ENCODE measurements at regions not wholly inside any gene's neighbourhood (a gene's known extent, or its start where the extent isn't known, plus 50 kb on each side); places are given as distances from the start of the nearest gene placed in this dataset.
A peak's percentile ranks its signal among the peaks of the same experiment; 100 is the strongest.

GRCh38 chr11:45597097-45597496, 68.3 kb downstream of the CHST1 start:
- no peak for DNase-seq

DNA sequence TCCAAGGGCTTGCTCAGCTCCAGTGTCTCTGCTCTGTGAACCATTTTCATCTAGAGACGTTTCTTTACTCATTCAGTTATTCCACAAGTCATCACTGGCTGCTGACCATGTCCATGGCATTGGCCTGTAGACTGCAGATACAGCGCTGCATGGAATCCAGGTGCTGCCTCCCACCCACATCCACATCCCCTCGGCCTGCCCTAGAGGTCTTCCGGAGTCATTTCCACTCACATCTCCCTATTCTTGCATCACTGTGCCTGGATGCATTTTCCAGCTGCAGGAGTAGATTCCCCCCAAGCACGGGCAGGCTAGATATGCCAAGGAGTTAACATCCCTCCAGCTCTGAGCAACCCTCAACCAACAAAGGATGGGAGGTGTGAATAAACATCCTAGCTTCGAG, 68.9 kb downstream of the CHST1 start:
- no peak for DNase-seq

- peak; percentile 3 for DNase-seq
Measured at GRCh38 chr11:45593992-45594391, 71.4 kb downstream of the CHST1 start.

- DNase-seq, result no peak
Measured at GRCh38 chr11:45592636-45593035, 72.8 kb downstream of the CHST1 start.

- DNase-seq, result no peak
Measured at GRCh38 chr11:45590743-45591142, 74.7 kb downstream of the CHST1 start.

- DNase-seq, result no peak
Measured at GRCh38 chr11:45585205-45585604, 80.2 kb downstream of the CHST1 start.

DNA sequence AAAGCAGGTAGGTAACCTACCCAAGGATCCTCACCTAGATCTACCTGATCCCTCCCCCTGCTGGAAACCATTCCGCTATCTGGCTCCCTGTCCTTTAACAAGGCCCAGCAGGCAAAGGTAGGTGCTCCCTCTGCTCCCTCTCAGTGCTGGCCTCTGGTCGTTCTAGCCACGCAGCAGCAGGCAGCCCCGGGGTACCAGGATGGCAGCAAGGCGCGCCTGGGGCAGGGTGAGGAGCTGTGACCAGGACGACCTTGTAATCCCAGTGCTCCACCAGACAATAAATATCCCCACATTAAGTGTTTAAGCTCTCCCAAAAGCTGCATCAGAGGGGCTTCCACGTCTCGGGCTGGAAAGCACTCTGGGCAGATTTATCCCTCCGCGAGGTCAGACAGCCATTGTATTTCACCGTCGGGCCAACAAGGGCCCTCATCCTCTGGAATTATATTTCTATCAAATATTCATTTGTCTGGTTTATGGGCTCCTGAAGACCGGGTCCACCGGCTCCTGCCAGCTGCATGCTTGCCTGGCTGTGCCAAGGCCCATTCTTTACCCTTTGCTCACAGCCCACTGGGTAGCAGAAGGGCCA, 81.3 kb downstream of the CHST1 start:
- DNase-seq, result no peak

DNA sequence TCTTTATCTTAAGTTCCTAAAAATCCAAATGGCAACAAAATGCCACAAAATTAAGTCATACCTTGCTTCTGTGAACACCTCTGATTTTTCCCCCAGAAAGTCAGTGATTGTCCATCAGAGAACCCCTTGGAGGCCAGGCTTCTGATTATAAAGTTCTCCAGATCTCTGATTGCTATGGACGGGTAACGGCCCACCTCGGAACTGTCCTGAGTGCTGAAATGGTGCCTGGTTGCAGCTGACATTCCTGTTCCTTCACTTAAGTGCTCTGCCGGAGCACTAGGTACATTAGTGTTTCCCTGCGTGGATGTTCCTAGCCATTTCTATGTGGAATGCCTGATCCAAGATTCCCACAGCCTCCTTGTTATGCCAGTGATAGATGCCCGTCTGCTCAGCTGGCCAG, 85.0 kb downstream of the CHST1 start:
- peak; percentile 49 for DNase-seq

GRCh38 chr11:45578316-45578715, 87.1 kb downstream of the CHST1 start:
- no peak for DNase-seq

DNA sequence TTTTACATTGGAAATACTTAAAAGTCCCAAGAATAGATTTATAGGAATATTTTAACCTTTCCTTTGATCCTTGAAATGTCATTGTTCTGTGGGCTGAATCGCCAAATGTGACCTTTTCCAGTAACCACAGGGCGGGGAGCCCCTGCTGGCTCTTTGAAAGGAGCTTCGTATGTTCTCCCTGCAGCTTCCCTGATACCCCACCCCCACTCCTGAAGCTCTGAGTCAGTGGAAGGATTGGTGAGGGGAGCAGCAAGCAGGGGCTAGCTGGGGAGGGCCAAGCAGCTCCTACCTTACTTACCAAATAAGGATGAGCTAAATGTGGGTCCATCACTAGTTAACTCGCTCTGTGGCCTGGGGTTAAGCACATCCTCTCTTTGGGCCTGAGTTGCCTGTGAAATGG, 87.7 kb downstream of the CHST1 start:
- no peak for DNase-seq

DNA sequence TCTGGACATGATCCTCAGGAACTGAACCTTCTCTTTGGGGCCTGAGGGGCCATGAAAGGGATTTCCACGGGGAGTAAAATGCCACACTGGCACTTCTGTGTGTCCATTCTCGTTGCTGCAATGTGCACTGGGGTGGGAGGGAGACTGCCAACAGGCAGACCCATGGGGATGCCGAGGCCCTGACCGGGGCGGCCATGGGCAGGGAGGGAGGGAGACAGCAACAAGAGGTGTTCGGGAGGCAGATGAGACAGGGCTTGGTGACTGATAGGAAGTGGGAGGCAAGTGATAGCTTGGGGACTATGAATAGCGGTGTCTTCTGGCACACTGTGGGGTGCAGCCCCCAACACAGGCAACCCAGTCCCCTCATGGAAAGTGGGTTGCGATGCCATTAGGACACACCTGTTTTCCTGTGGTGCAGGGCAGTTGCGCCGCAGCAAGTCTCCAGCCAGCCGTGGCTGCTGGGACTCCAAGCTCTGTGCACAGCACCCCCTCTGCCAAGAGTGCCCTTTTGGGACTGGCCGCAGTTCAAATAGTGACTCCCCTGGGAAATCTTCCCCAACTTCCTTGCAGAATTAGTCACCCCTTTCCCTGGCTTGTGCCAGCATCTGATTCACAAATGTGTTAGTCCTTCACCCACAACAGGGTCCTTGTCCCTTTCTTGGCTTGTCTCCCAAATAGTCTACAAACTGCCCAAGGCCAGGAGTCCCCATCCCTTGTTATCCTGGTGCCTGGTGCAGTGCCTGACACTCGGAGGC, 88.8 kb downstream of the CHST1 start:
- no peak for DNase-seq

GRCh38 chr11:45573728-45574127, 91.7 kb downstream of the CHST1 start:
- DNase-seq, result no peak

DNA sequence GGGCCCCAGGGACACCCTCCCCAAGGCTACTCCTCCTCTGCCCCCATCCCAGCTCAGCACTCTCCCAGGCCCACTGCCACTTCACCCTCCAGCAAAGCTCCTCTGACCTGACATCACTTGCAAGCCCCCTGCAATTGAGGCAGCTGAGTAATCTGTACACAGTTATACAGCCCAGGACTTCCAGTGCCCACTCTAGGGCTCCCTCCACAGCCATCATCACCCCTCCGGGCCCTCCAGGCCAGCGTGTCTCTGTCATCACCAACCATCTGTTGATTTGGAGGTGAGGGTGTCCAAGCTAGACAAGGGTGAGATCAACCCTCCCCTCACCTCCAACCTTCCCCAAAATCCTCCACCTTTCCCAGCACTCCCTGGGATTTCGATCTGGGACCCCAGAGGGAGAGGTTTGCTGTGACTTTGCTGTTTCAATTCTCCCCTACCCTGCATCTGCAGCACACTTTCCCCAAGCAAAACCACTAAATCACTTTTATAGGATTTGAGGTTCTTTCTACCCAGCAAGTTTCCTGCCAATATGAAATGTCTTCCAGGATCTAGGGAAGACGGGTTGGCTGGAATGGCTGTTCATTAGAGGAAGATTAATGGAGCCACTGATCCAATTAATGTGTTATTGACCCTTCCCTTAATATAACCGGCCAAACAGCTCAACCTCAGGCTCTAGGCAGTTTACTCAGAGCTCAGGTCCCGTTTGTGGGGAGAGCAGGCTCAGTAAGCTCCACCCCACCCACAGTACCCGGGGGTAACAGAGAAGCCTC, 92.9 kb downstream of the CHST1 start:
- DNase-seq, result no peak

DNA sequence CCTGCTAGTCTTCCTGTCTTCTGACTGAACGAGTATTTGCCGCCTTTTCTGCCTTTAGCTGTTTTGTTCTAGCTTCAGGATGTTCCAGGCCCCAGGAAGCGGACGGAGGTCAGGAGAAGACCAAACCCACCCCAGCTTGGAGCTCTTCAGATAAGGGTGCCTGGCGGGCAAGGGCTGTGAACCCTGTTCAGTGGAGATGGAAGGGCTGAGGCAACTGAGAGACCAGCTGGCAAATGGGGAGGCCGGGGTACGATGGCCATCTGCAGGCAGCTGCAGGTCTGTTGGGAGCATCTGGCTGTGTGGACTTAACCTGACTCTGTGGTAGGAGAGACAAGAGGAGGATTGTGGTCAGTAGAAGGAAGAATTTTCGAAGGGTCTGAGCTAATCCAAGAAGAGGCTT, 95.6 kb downstream of the CHST1 start:
- DNase-seq, result no peak

GRCh38 chr11:45568049-45568448, 97.4 kb downstream of the CHST1 start:
- DNase-seq, result no peak

DNA sequence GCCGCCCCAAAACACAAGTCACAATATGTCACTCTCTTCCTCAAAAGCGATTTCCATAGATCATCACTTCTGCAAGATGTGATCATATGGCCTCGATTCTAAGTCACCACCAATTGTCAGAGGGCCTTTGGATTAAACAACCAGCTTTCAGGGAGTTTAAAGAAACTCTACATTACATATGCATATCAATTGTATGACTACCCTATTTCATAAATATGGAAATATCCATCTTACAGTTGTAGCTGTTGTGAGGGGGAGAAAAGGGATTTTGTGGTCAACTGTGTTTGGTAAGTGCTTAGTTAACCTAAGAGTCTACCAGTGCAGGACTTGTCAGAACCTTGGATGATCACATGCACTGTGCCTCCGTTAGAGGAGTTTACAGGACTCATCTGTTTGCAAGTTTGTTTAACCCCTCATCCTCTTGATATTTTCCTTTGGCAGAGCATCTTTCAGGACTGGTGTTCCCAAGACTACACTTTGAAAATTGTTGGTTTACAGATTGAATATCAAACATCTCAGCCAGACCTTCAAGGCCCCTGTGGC, 99.9 kb downstream of the CHST1 start:
- no peak for DNase-seq

DNA sequence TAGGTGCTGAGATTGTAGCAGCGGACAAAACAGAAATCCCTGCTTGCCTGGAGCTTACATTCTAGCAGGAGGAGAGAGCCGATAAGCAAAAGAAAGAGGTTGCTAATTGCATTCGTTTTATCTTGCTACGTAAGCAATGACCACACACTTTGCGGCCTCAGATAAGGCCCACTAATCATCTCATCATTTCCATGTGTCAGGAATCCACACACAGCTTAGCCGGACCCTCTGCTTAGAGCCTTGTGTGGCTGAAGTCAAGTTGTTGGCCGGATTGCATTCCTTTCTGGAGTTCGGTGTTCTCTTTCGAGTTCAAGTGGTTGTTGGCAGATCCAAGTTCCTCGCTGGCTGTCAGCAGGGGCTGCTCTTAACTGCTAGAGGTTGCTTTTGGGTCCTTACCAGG, 101.6 kb downstream of the CHST1 start:
- DNase-seq, result no peak

GRCh38 chr11:45563171-45563570, 102.3 kb downstream of the CHST1 start:
- DNase-seq, result no peak

DNA sequence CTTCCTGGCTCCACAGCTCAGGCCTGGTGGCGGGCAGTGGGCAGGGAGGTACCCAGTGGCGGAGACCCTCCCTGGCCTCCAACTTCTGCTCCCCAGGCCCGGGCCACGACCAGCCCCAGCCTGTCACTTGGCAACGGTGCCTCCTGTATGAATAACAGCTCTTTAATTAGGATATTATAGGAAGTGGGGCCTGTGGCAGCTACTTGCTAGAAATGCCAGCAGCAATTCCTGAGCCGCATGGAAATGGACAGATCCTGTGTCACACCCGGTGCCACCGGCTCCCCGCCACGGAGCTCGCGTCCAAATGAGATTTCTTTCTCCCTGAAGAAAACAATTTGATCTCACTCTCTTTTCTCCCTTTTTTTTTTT, 104.5 kb downstream of the CHST1 start:
- no peak for DNase-seq

DNA sequence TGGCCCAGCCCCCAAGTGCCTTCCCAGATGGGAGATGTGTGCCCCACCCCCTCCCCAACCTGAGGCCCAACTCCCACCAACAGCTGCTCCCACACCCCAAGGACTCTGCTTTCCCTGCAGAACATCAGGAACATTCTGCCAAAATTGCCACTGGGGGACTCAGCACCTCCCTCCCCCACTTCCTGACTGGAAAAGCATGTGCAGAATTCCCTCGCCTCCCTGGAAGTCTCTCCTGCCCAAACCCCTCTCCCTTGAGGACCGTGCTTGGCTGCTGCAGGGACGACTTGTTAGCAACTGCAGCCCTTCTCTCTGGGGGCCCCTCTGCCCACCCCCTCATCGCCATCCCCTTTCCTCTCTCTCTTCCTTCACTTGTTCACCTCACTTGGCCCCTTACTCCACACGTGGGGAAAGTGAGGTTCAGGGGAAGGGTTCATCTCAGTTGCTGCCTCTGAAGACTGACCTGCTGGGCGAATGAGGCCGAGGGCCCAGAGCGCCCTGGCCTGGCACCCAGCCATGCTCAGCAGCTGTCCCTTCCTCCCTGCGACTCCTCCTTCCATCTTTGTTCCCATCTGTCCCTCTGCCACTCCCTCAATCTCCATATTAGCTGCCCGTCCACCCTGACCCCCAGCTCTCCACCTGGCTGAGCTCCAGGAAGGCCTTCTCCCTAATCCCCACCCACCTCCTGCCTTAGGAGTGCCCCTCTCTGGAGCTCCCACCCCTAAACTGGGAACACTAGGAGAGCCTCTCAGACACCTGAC, 105.1 kb downstream of the CHST1 start:
- no peak for DNase-seq

DNA sequence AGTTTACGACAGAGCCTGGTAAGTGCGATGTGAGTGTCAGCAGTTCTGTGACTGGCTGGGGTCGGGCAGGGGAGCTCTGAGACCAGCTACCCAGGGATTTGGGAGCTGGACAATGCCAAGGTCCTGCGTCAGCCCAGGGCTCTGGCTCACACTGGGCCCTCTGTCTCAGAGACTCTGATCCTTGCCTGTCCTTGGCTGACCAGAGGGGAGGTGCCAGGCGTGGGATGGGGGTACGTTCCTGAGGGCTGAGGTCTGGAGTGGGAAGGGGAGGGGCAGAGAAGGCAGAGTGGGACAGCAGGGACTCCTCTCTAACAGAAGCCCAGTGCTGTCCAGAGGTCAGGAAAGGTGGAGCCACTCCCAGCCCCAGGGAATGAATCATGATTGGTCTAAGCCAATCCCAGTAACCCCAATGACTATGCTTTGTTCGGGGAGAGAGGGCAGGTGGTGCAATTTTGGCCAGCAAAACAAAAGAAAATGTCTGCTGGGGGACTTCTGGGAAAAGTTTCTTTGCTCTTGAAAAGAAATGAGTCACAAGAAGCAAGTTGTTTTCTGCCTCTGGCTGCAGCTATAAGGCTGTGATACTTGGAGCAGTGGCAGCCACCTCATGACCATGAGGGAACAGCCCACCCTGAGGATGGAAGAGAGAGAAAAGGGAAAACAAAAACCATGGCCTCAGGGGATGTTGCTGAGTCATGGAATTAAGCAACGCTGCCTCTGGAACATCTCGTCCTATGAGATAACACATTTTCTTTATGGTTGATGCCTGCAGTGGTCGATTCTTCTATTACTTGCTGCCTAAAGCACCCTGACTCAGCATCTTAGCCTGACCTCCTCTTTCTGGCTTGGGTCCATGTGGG, 108.3 kb downstream of the CHST1 start:
- DNase-seq, result peak; percentile 9
